PC-3 (cell line): ENCODE measurements at regions not wholly inside any gene's neighbourhood (a gene's known extent, or its start where the extent isn't known, plus 50 kb on each side); places are given as distances from the start of the nearest gene placed in this dataset.

Experiments used
- ATAC-seq: fragments of 200-7000 bp; cut with Tn5 transposase; 2 replicates; pipeline ENCODE4 v1.9.1; 2020; ENCODE audit warnings: mild to moderate bottlenecking, moderate library complexity
- BruUV-seq: library from RNA; stranded (reverse); fragments of 400-500 nt; replicated peaks from 2 replicates; lab custom pipeline; 2021; lab: Mats Ljungman, UMichigan
- CTCF ChIA-PET: fragments of 300-600 bp; sonication (Branson Sonifier 250); formaldehyde crosslinking; loops from one replicate; lab custom pipeline; 2022; ENCODE audit warnings: antibody characterized with exemption; lab: Charles Lee
- POLR2A ChIA-PET: fragments of 300-600 bp; sonication (Branson Sonifier 250); formaldehyde crosslinking; loops from one replicate; lab custom pipeline; 2022; ENCODE audit warnings: antibody characterized with exemption; ENCODE audit not compliant: unreplicated experiment; lab: Charles Lee
- DNase-seq: peaks from one replicate; pipeline ENCODE4 v3.0.0-alpha.2; 2015
- H2AFZ ChIP-seq: fragments of 300-600 bp; sonication (generic); 2 replicates; pipeline ENCODE4 v1.6.0; 2016; ENCODE audit warnings: antibody characterized with exemption, low read length
- H3F3A ChIP-seq: fragments of 300-600 bp; sonication (generic); one replicate; pipeline ENCODE4 v1.6.0; 2017; ENCODE audit warnings: antibody characterized with exemption, low read length, control low read depth, mild to moderate bottlenecking; ENCODE audit not compliant: unreplicated experiment
- H3K27ac ChIP-seq: fragments of 300-600 bp; sonication (generic); 2 replicates; pipeline ENCODE4 v1.5.1; 2016; ENCODE audit warnings: mild to moderate bottlenecking, low read length
- H3K27me3 ChIP-seq: fragments of 300-600 bp; sonication (generic); 2 replicates; pipeline ENCODE4 v1.6.1; 2016; ENCODE audit warnings: low read length, mixed read lengths
- H3K36me3 ChIP-seq: fragments of 300-600 bp; sonication (generic); 2 replicates; pipeline ENCODE4 v1.6.1; 2016; ENCODE audit warnings: low read depth, mixed run types, low read length, mixed read lengths
- H3K4me1 ChIP-seq: fragments of 300-600 bp; sonication (generic); 2 replicates; pipeline ENCODE4 v1.5.1; 2016; ENCODE audit warnings: low read length; ENCODE audit not compliant: insufficient read depth
- H3K4me2 ChIP-seq: fragments of 300-600 bp; sonication (generic); 2 replicates; pipeline ENCODE4 v1.6.0; 2016; ENCODE audit warnings: low read length
- H3K4me3 ChIP-seq: fragments of 300-600 bp; sonication (generic); 2 replicates; pipeline ENCODE4 v1.5.1; 2016; ENCODE audit warnings: mild to moderate bottlenecking, low read length, mixed read lengths
- H3K79me2 ChIP-seq: fragments of 300-600 bp; sonication (generic); 2 replicates; pipeline ENCODE4 v1.6.1; 2017; ENCODE audit warnings: low read length, mixed read lengths
- H3K9ac ChIP-seq: fragments of 300-600 bp; sonication (generic); 2 replicates; pipeline ENCODE4 v1.6.0; 2016; ENCODE audit warnings: mild to moderate bottlenecking, low read length
- H3K9me2 ChIP-seq: fragments of 300-600 bp; sonication (generic); replicated peaks from 2 replicates; pipeline ENCODE4 v1.6.1; 2016; ENCODE audit warnings: mixed run types, low read length, mixed read lengths
- H3K9me3 ChIP-seq: fragments of 300-600 bp; sonication (generic); 2 replicates; pipeline ENCODE4 v1.6.1; 2016; ENCODE audit warnings: low read length, mixed read lengths
- H4K20me1 ChIP-seq: fragments of 300-600 bp; sonication (generic); 2 replicates; pipeline ENCODE4 v1.6.1; 2016; ENCODE audit warnings: low read length, mixed read lengths
- EZH2 ChIP-seq: fragments of 300-600 bp; sonication (generic); IDR thresholded peaks from one replicate; pipeline ENCODE4 v1.6.1; 2017; ENCODE audit warnings: antibody characterized with exemption, mild to moderate bottlenecking, low read length; ENCODE audit not compliant: unreplicated experiment
- EZH2phosphoT487 ChIP-seq: fragments of 300-600 bp; sonication (generic); IDR thresholded peaks from 2 replicates; pipeline ENCODE4 v1.6.1; 2018; ENCODE audit warnings: mild to moderate bottlenecking, antibody characterized with exemption, low read length, borderline replicate concordance
- intact Hi-C: fragments of 100-400 bp; cut with micrococcal nuclease; formaldehyde crosslinking; loops from 2 replicates; pipeline ENCODE4 v1.9.0; 2023
- TF ChIP-seq, protein P1 (sequence below): fragments of 300-600 bp; sonication (generic); conservative IDR thresholded peaks from 2 replicates; pipeline ENCODE4 v1.5.1; 2017; ENCODE audit warnings: antibody characterized with exemption, low read depth, mild to moderate bottlenecking, low read length

- DNase-seq, result no peak
- no peak for ATAC-seq
- H3F3A ChIP-seq, result no peaks in the 10 kb centered on the region
- H3K79me2 ChIP-seq, result no peaks in the 10 kb centered on the region
- no peaks in the 10 kb centered on the region for H3K9me2 ChIP-seq
- H3K27me3 ChIP-seq, result peaks cover 47% of the 10 kb centered on the region
- POLR2A ChIA-PET, result no interaction called here
- H3K9ac ChIP-seq, result no peak overlapping the region
- no peak overlapping the region for H3K4me3 ChIP-seq
- no peaks in the 10 kb centered on the region for H3K9me3 ChIP-seq
- CTCF ChIA-PET, result no interaction called here
- no peak overlapping the region for H2AFZ ChIP-seq
- no peak overlapping the region for H3K27ac ChIP-seq
- H4K20me1 ChIP-seq, result no peaks in the 10 kb centered on the region
- H3K4me1 ChIP-seq, result no peaks in the 10 kb centered on the region
- no peaks in the 10 kb centered on the region for H3K36me3 ChIP-seq
- TF ChIP-seq EZH2phosphoT487 (no peak), EZH2 (no peak)
- TF ChIP-seq, protein P1, sequence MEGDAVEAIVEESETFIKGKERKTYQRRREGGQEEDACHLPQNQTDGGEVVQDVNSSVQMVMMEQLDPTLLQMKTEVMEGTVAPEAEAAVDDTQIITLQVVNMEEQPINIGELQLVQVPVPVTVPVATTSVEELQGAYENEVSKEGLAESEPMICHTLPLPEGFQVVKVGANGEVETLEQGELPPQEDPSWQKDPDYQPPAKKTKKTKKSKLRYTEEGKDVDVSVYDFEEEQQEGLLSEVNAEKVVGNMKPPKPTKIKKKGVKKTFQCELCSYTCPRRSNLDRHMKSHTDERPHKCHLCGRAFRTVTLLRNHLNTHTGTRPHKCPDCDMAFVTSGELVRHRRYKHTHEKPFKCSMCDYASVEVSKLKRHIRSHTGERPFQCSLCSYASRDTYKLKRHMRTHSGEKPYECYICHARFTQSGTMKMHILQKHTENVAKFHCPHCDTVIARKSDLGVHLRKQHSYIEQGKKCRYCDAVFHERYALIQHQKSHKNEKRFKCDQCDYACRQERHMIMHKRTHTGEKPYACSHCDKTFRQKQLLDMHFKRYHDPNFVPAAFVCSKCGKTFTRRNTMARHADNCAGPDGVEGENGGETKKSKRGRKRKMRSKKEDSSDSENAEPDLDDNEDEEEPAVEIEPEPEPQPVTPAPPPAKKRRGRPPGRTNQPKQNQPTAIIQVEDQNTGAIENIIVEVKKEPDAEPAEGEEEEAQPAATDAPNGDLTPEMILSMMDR, result no peak
- BruUV-seq, result no TSS peak
- H3K4me2 ChIP-seq, result no peak overlapping the region
- intact Hi-C loops, result no loop called here
These were observed 280.6 kb upstream of the DEFB112 start for GRCh38 chr6:50330347-50330746.

DNA sequence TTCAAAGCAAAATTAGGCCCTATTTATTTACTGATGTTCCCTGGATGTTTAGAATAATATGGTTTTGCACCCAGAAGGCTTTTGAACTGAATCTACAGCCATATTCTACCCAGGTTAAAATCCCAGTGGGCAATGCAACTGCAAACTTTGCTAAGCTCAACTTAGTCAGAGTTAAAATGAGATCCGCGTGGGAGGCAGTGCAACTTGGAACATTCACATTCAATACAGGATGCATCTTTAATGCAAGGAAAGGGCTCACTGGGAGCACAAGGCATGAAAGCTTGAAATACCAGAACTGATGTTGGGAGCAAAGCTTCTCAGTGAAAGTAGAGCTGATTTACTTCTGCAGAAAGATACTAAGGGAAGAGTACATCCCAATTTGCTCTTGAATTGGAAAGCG, 281.2 kb upstream of the DEFB112 start:
- intact Hi-C loops, result no loop called here
- no peaks in the 10 kb centered on the region for H4K20me1 ChIP-seq
- POLR2A ChIA-PET, result no interaction called here
- no TSS peak for BruUV-seq
- no peak for ATAC-seq
- no peak overlapping the region for H2AFZ ChIP-seq
- no peak overlapping the region for H3K4me2 ChIP-seq
- no peak for TF ChIP-seq EZH2
- no peak for TF ChIP-seq EZH2phosphoT487
- TF ChIP-seq, protein P1, result no peak
- no peaks in the 10 kb centered on the region for H3K9me3 ChIP-seq
- no peaks in the 10 kb centered on the region for H3F3A ChIP-seq
- CTCF ChIA-PET, result no interaction called here
- H3K27ac ChIP-seq, result no peak overlapping the region
- H3K27me3 ChIP-seq, result peaks cover 49% of the 10 kb centered on the region
- H3K4me1 ChIP-seq, result no peaks in the 10 kb centered on the region
- H3K4me3 ChIP-seq, result no peak overlapping the region
- no peaks in the 10 kb centered on the region for H3K36me3 ChIP-seq
- H3K79me2 ChIP-seq, result no peaks in the 10 kb centered on the region
- H3K9me2 ChIP-seq, result no peaks in the 10 kb centered on the region
- no peak for DNase-seq
- H3K9ac ChIP-seq, result no peak overlapping the region

GRCh38 chr6:50333696-50334095, 284.0 kb upstream of the DEFB112 start:
- TF ChIP-seq, protein P1, result no peak
- no peak for TF ChIP-seq EZH2phosphoT487
- TF ChIP-seq EZH2, result no peak
- no peak overlapping the region for H2AFZ ChIP-seq
- no peak overlapping the region for H3K4me3 ChIP-seq
- DNase-seq, result no peak
- H3F3A ChIP-seq, result no peaks in the 10 kb centered on the region
- ChIA-PET POLR2A (no interaction called here), CTCF (no interaction called here)
- no peak overlapping the region for H3K27ac ChIP-seq
- no peaks in the 10 kb centered on the region for H3K9me3 ChIP-seq
- intact Hi-C loops, result no loop called here
- H3K9ac ChIP-seq, result no peak overlapping the region
- no peaks in the 10 kb centered on the region for H3K4me1 ChIP-seq
- H3K4me2 ChIP-seq, result no peak overlapping the region
- H3K27me3 ChIP-seq, result peaks cover 54% of the 10 kb centered on the region
- BruUV-seq, result no TSS peak
- no peaks in the 10 kb centered on the region for H3K79me2 ChIP-seq
- no peaks in the 10 kb centered on the region for H3K9me2 ChIP-seq
- no peaks in the 10 kb centered on the region for H3K36me3 ChIP-seq
- H4K20me1 ChIP-seq, result no peaks in the 10 kb centered on the region
- no peak for ATAC-seq
